H9 (cell line): ENCODE measurements at regions not wholly inside any gene's neighbourhood (a gene's known extent, or its start where the extent isn't known, plus 50 kb on each side); places are given as distances from the start of the nearest gene placed in this dataset.

ENCODE experiments used
- DNase-seq: peaks from one replicate; pipeline ENCODE4 v3.0.0-alpha.2; 2017
- H2AFZ ChIP-seq: one replicate; pipeline ENCODE4 v1.6.1; 2013; ENCODE audit warnings: mild to moderate bottlenecking, low read length, control low read depth, moderate library complexity
- H2AK5ac ChIP-seq: 2 replicates; pipeline ENCODE4 v1.6.1; 2013; ENCODE audit warnings: low read length, control low read depth, mixed read lengths; ENCODE audit not compliant: insufficient read length
- H2BK120ac ChIP-seq: one replicate; pipeline ENCODE4 v1.6.1; 2013; ENCODE audit warnings: low read depth, mild to moderate bottlenecking, low read length, control low read depth, inconsistent platforms; ENCODE audit not compliant: poor library complexity, severe bottlenecking
- H2BK12ac ChIP-seq: 2 replicates; pipeline ENCODE4 v1.6.1; 2013; ENCODE audit warnings: low read length, control low read depth, mixed read lengths, low read depth; ENCODE audit not compliant: insufficient read length
- H2BK15ac ChIP-seq: 2 replicates; pipeline ENCODE4 v1.6.1; 2013; ENCODE audit warnings: low read depth, low read length, control low read depth
- H2BK20ac ChIP-seq: one replicate; pipeline ENCODE4 v1.6.1; 2013; ENCODE audit warnings: low read depth, mild to moderate bottlenecking, low read length, control low read depth, inconsistent platforms; ENCODE audit not compliant: poor library complexity, severe bottlenecking
- H2BK5ac ChIP-seq: 2 replicates; pipeline ENCODE4 v1.6.1; 2013; ENCODE audit warnings: low read length, control low read depth, mixed read lengths; ENCODE audit not compliant: insufficient read length
- H3K14ac ChIP-seq: 2 replicates; pipeline ENCODE4 v1.6.1; 2013; ENCODE audit warnings: low read length, control low read depth; ENCODE audit not compliant: insufficient read depth
- H3K18ac ChIP-seq: 2 replicates; pipeline ENCODE4 v1.6.1; 2013; ENCODE audit warnings: low read depth, mild to moderate bottlenecking, mixed read lengths, low read length, control low read depth; ENCODE audit not compliant: insufficient read length
- H3K23ac ChIP-seq: 2 replicates; pipeline ENCODE4 v1.6.1; 2013; ENCODE audit warnings: low read length, control low read depth, mixed read lengths, low read depth; ENCODE audit not compliant: insufficient read length
- H3K23me2 ChIP-seq: 2 replicates; pipeline ENCODE4 v1.6.1; 2013; ENCODE audit warnings: low read depth, mild to moderate bottlenecking, mixed read lengths, low read length, control low read depth; ENCODE audit not compliant: insufficient read length, poor library complexity, severe bottlenecking
- H3K27ac ChIP-seq: 2 replicates; pipeline ENCODE4 v1.5.1; 2013; ENCODE audit warnings: low read length, control low read depth, mixed read lengths, low read depth; ENCODE audit not compliant: insufficient read length
- H3K27me3 ChIP-seq: 2 replicates; pipeline ENCODE4 v1.6.1; 2013; ENCODE audit warnings: low read length, control low read depth, inconsistent platforms; ENCODE audit not compliant: insufficient read depth
- H3K4ac ChIP-seq: 2 replicates; pipeline ENCODE4 v1.6.1; 2013; ENCODE audit warnings: low read depth, mild to moderate bottlenecking, control low read depth, inconsistent platforms, low read length, moderate library complexity
- H3K4me1 ChIP-seq: 2 replicates; pipeline ENCODE4 v1.6.1; 2013; ENCODE audit warnings: low read length, control low read depth, inconsistent platforms; ENCODE audit not compliant: insufficient read depth
- H3K4me2 ChIP-seq: 2 replicates; pipeline ENCODE4 v1.6.1; 2013; ENCODE audit warnings: low read length, control low read depth, mixed read lengths; ENCODE audit not compliant: insufficient read length, insufficient read depth
- H3K56ac ChIP-seq: 2 replicates; pipeline ENCODE4 v1.6.1; 2013; ENCODE audit warnings: low read depth, mild to moderate bottlenecking, mixed read lengths, low read length, control low read depth; ENCODE audit not compliant: insufficient read length
- H3K79me1 ChIP-seq: 2 replicates; pipeline ENCODE4 v1.6.1; 2013; ENCODE audit warnings: low read depth, mild to moderate bottlenecking, moderate library complexity, low read length, control low read depth, inconsistent platforms; ENCODE audit not compliant: insufficient read depth, poor library complexity, severe bottlenecking
- H3K79me2 ChIP-seq: 2 replicates; pipeline ENCODE4 v1.6.1; 2013; ENCODE audit warnings: low read length, control low read depth, inconsistent platforms; ENCODE audit not compliant: insufficient read depth
- H3K9ac ChIP-seq: 2 replicates; pipeline ENCODE4 v1.6.1; 2013; ENCODE audit warnings: low read length, control low read depth, mixed read lengths; ENCODE audit not compliant: insufficient read length; ENCODE audit errors: extremely low read depth
- H3K9me3 ChIP-seq: one replicate; pipeline ENCODE4 v1.6.1; 2013; ENCODE audit warnings: low read depth, low read length, inconsistent platforms; ENCODE audit not compliant: control insufficient read depth
- H3T11ph ChIP-seq: one replicate; pipeline ENCODE4 v1.6.1; 2013; ENCODE audit warnings: mild to moderate bottlenecking, low read length, control low read depth, inconsistent platforms
- H4K20me1 ChIP-seq: one replicate; pipeline ENCODE4 v1.6.1; 2013; ENCODE audit not compliant: control insufficient read depth, insufficient read length, insufficient read depth
- H4K5ac ChIP-seq: 2 replicates; pipeline ENCODE4 v1.6.1; 2013; ENCODE audit warnings: low read depth, mild to moderate bottlenecking, mixed read lengths, low read length, control low read depth; ENCODE audit not compliant: insufficient read length
- H4K8ac ChIP-seq: replicated peaks from 2 replicates; pipeline ENCODE4 v1.6.1; 2013; ENCODE audit warnings: low read length, control low read depth, mixed read lengths, low read depth; ENCODE audit not compliant: insufficient read length
- H4K91ac ChIP-seq: 2 replicates; pipeline ENCODE4 v1.6.1; 2013; ENCODE audit warnings: low read depth, mild to moderate bottlenecking, moderate library complexity, mixed read lengths, low read length, control low read depth; ENCODE audit not compliant: insufficient read length
- H3K27ac Mint-ChIP-seq, 3 experiments: 2 replicates in 2 of 3; 3 replicates in 1 of 3; pipeline ENCODE4 v1.8.0; 2020 to 2021; ENCODE audit warnings: mixed read lengths in 3 of 3, mild to moderate bottlenecking in 1 of 3, moderate library complexity in 1 of 3
- H3K27me3 Mint-ChIP-seq: 2 replicates; pipeline ENCODE4 v1.8.0; 2021; ENCODE audit warnings: low read depth, mild to moderate bottlenecking, moderate library complexity, mixed read lengths
- H3K36me3 Mint-ChIP-seq, 3 experiments: 2 replicates in 2 of 3; 3 replicates in 1 of 3; pipeline ENCODE4 v1.8.0; 2020 to 2021; ENCODE audit warnings: low read depth in 3 of 3, mixed read lengths in 3 of 3; ENCODE audit not compliant: insufficient read depth in 1 of 3
- H3K4me1 Mint-ChIP-seq, 2 experiments: 2 replicates each; pipeline ENCODE4 v1.8.0; 2020; ENCODE audit warnings: mixed read lengths in 2 of 2
- H3K4me3 Mint-ChIP-seq, 2 experiments: 2 replicates in 1 of 2; 3 replicates in 1 of 2; pipeline ENCODE4 v1.8.0; 2020 to 2021; ENCODE audit warnings: mild to moderate bottlenecking in 2 of 2, mixed read lengths in 2 of 2, moderate library complexity in 1 of 2
- H3K9me3 Mint-ChIP-seq, 2 experiments: 2 replicates in 1 of 2; 3 replicates in 1 of 2; pipeline ENCODE4 v1.8.0; 2020; ENCODE audit warnings: mild to moderate bottlenecking in 2 of 2, mixed read lengths in 2 of 2, moderate library complexity in 1 of 2
- CTCF ChIP-seq: fragments of 200-600 bp; sonication (generic); conservative IDR thresholded peaks from 3 replicates; pipeline ENCODE4 v1.8.0; 2021; ENCODE audit warnings: antibody characterized with exemption, mild to moderate bottlenecking
- WGBS: extraction: QIAGEN DNeasy Blood & Tissue Kit; methylation state at CpG from one replicate; pipeline ENCODE4 v1.1.7; 2013; ENCODE audit warnings: missing lambda C conversion rate, low lambda C conversion rate, mixed read lengths; ENCODE audit not compliant: insufficient read length; ENCODE audit errors: extremely low coverage; 5-methylcytosine and 5-hydroxymethylcytosine counted together

GRCh38 chr18:41216341-41217003 lies 738.6 kb upstream of the PIK3C3 start:
- Histone ChIP-seq H3T11ph (no peak overlapping the region), H3K27ac (no peak overlapping the region), H2AK5ac (no peak overlapping the region), H4K20me1 (no peaks in the 10 kb centered on the region), H4K91ac (no peak overlapping the region), H3K14ac (no peak overlapping the region), H3K23ac (no peak overlapping the region), H3K9ac (no peak overlapping the region), H3K27me3 (no peaks in the 10 kb centered on the region), H3K56ac (no peak overlapping the region), H2BK5ac (no peak overlapping the region), H3K4me1 (no peaks in the 10 kb centered on the region), H3K79me1 (no peaks in the 10 kb centered on the region), H2BK12ac (no peak overlapping the region), H3K4ac (no peak overlapping the region), H4K5ac (no peak overlapping the region), H3K9me3 (no peaks in the 10 kb centered on the region), H2BK20ac (no peak overlapping the region), H2BK120ac (no peak overlapping the region), H3K4me2 (no peak overlapping the region), H2AFZ (no peak overlapping the region), H3K23me2 (no peaks in the 10 kb centered on the region), H3K18ac (no peak overlapping the region), H4K8ac (no peak overlapping the region), H3K79me2 (no peaks in the 10 kb centered on the region), H2BK15ac (no peak overlapping the region)
- WGBS, result no CpG with 5 or more reads among the region's 4 CpGs
- Mint-ChIP-seq H3K9me3 (no peaks in the 10 kb centered on the region; a peak in 1 of 5 replicates), H3K27ac (no peak overlapping the region), H3K36me3 (no peaks in the 10 kb centered on the region), H3K4me1 (no peaks in the 10 kb centered on the region), H3K27me3 (no peaks in the 10 kb centered on the region), H3K4me3 (no peak overlapping the region)
- DNase-seq, result no peak
- no peak for TF ChIP-seq CTCF
